NCI-H146 (cell line): ENCODE measurements at regions not wholly inside any gene's neighbourhood (a gene's known extent, or its start where the extent isn't known, plus 50 kb on each side); places are given as distances from the start of the nearest gene placed in this dataset.

ENCODE experiments used
- DNase-seq: peaks from one replicate; lab custom pipeline; 2025; lab: John Stamatoyannopoulos, UW

GRCh38 chr9:86893811-86894490, 53.4 kb downstream of the GAS1 start:
- no peak for DNase-seq

DNA sequence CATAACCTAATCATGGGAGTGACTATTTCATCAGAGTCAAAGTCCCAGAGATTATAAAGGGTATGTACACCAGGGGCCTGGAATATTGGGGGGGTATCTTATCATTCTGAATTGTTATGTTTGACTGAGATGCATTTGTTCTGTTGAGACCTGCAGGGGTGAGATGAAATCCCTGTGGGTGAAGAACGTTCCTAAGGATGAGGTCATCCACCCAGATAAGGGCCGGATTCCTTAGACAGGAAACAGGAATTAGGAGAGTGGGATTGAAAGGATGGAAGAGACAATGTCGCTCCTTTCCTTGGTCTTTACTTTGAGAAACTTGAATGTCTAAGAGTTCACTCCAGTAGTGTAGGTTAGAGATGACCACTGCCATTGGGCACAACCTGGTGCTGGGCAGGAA, 54.7 kb downstream of the GAS1 start:
- no peak for DNase-seq

- DNase-seq: no peak
These were observed 55.3 kb downstream of the GAS1 start for GRCh38 chr9:86891886-86892437.

DNA sequence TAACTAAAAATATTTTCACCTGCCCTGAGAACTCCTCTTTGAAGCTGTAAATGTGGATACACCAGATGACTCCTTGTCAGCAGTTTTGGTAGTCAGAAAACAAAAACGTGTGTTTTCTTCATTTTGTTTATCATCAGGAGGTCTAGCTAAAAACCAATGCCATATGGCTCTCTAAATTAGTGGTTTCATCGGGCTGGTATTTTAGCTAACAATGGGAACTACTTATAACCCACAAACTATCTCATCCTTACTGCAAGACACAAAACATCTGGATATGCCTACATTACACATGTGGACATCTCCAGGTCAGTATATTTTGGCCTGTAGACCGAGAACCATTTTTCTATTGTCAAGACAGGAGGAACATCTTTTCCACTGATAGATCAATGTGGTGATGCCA, 56.2 kb downstream of the GAS1 start:
- DNase-seq: no peak

DNA sequence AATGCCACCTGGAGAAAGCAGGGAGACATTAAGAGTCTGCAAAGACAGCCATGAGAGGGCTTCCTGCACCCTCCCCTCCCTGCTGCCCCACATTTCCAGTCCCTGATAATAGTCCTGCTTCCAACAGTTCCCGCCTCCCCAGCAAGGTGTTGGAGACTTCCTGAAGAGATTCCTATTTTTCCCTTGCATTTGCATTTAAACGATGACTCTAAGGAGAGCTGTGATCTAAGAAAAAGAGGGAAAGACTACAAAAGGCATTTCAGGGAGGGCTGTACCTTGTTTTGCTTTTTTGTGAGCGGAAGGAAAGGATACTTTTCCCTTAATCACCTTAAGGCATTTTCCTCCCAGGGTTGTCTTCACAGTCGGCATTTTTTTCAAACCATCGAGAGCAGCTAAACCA, 62.1 kb downstream of the GAS1 start:
- no peak for DNase-seq

- DNase-seq: no peak
These were observed 70.6 kb downstream of the GAS1 start for GRCh38 chr9:86876621-86877196.

DNA sequence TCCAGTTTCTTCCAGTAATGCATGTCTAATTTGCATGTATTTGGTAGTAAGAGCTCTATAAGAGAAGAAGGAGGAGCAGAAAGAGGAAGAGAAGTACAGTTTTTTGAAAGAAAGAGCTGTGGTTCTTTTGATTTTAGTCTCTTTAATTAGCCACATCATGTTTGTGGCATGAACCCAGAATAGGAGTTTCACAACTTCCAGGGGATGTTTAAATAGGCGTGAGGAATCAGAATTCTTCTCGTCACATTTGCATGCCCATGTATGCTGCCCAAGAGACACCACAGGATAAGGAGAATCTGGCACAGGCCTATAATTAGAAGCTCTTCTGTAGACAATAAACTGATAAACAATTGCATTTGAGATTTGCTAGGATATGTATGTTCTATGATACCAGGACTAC, 78.7 kb downstream of the GAS1 start:
- no peak for DNase-seq

- no peak for DNase-seq
These were observed 79.4 kb downstream of the GAS1 start for GRCh38 chr9:86867804-86868313.

GRCh38 chr9:86865952-86866351, 81.4 kb downstream of the GAS1 start:
- no peak for DNase-seq

DNA sequence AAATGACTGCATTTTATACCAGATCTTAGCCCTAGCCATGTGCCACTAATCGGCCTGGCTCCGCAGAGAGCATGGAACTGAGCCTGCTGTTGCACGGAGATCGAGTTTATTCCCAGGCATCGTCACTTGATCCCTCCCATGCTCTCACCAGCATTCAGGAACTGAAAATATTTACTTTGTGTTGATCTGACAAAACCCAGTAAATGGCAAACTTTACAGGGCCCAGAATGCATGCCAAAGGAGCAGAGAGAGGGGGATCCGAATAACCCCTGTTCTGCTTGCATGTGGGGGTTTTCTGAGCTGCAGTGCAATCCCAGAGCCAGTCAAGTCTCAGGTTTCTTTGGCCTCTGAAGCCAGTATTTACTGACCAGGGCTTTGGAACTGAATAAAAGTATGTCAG, 87.3 kb downstream of the GAS1 start:
- no peak for DNase-seq

GRCh38 chr9:86859056-86859455, 88.2 kb downstream of the GAS1 start:
- DNase-seq: no peak

GRCh38 chr9:86858009-86858408, 89.3 kb downstream of the GAS1 start:
- no peak for DNase-seq

GRCh38 chr9:86856259-86856658, 91.0 kb downstream of the GAS1 start:
- DNase-seq: no peak

DNA sequence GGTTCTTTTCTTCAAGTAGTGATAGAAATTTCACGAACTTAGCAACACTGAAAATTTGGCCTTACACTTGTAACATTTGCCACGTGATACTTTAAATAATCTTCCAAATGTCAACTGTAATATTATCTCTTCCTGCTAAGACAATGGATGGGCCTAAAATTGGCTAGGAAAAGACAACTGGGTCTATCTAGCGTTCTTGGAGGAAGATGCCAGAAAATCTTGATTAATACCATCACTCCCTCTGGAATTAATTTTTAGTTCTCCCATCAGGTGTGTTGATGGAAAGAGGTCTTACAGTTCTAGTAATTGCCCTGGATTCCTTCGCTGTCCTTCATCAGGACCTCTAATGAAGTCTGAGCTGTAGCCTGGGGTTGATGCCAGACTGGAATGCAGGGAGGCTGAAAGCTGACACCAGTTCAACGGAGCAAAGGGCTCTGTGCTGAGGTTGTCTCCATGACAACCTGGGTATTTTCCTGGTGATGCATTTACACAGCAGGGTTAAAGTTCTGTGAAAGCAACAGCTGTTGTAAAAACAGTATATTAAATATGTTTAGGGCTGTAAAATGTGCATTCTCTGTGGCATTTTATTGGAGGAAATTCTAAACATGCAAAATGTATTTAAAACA, 92.3 kb downstream of the GAS1 start:
- no peak for DNase-seq

DNA sequence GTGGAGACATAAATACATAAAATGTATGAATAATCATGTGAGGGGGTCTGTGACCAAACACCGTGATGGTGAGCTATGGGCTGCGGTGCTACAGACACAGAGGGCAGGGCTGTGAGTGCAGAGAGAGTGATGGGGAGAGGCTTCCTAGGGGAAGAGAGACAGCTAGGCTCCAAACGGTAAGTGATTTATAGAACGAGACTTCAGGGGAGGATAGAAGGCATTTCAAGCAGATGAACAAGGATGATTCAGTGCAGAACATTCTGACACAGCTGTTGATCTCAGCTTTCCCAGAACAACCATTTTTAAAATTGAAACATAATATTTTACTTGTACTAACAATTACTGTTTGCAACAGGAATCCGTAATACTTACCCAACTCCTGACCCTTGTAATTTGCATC, 100.7 kb downstream of the GAS1 start:
- DNase-seq: no peak

DNA sequence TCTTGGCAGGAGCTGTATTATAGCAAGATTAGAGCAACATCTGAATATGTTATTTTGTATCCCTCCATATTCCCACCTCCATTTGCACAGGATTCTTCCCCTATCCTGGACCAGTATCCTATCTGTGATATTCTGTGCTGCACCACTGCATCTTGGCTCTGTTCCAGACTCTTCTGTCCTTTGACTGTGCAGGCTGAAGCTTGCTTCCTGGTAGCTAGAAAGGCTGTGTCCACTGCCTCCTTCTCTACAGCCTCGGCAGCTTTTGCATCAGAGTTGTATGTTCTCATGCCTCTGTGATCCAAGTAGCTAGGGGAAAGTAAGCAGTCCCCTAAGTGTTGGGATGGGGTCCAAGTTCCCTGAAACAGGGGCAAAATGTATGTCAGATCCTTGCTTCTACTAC, 104.1 kb downstream of the GAS1 start:
- DNase-seq: no peak

DNA sequence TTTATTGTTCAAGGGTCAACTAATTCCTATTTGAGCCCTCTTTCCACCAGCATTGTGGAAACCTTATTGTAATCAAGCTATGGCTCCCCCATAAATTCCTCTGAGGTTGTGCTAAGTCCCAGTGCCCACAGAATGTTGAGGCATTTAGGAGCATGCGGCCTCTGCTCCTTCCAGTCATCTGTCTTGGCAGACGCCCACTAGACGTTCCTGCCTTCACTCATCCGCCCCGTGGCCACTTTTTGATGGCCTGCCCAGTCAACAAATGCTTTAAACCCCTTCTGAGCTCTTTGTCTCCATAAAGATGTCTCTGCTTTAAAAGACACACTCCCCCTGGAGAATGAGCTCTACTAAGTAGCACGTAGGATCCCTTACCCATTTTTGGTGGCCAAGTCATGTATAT, 104.7 kb downstream of the GAS1 start:
- no peak for DNase-seq

- no peak for DNase-seq
These were observed 107.8 kb downstream of the GAS1 start for GRCh38 chr9:86839522-86839921.

DNA sequence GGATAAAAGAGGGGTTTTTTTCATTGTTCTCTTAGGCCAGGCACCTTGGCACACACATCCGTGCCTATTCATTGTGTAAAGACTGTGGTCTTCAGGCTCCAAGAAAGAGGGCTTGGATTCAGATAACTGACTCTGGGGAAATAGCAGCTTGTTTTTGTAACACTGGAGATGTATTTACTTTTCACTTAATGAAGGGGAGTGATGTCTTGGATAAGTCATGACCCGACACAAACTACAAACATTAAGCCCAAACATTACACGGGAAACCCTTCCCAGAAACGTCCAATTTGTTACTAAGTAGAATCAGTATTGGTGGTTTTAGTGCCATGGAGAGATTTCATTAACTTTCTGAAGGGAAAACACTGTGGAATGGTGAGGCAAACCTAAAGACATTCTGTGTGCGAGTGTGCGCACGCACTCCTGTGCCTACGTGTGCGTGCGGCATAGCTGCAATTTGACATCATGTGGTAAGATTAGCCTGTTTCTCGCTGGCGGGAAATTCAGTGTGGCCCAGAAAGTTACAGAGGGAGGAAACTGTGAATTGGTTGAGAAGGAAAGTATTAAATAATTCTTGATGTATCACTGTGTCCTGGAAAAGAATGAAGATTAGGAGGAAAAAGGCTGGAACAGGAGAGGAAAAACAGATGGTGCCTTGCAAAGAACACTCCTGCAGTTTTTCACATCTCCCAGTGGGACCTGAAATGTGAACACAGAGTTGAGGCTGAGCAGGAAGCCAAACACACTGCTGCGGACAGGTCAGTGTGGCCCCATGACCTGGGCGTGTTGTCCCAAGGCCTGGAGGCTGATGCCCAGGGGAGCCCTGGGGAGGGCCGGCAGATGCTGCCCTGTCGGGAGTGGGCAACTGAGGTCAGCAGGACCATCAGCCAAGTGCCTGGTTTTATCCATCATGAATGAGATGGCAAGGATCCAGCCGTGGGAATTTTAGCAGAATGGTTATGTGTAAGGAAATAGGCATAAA, 108.5 kb downstream of the GAS1 start:
- DNase-seq: no peak

- no peak for DNase-seq
These were observed 110.0 kb downstream of the GAS1 start for GRCh38 chr9:86837345-86837744.

- no peak for DNase-seq
These were observed 110.5 kb downstream of the GAS1 start for GRCh38 chr9:86836797-86837196.

GRCh38 chr9:86836266-86836665, 111.0 kb downstream of the GAS1 start:
- DNase-seq: no peak
